KBM-7 (cell line): ENCODE measurements at regions not wholly inside any gene's neighbourhood (a gene's known extent, or its start where the extent isn't known, plus 50 kb on each side); places are given as distances from the start of the nearest gene placed in this dataset.
A peak's percentile ranks its signal among the peaks of the same experiment; 100 is the strongest.
"Not testable (repeated sequence)": the region's sequence is repeated elsewhere in the genome, so short reads cannot be mapped to it uniquely, and the experiment has no call there.

Experiments
- DNase-seq: peaks from one replicate; pipeline ENCODE4 v3.0.0-alpha.2; 2015
- in situ Hi-C: fragments of 300-500 bp; cut with MboI; formaldehyde crosslinking; loops from 2 replicates; pipeline ENCODE4 v1.14.3; 2020; ENCODE audit warnings: low sequenced_read_pairs, low pct_unique_long_range_greater_than_20kb, mixed read lengths

DNA sequence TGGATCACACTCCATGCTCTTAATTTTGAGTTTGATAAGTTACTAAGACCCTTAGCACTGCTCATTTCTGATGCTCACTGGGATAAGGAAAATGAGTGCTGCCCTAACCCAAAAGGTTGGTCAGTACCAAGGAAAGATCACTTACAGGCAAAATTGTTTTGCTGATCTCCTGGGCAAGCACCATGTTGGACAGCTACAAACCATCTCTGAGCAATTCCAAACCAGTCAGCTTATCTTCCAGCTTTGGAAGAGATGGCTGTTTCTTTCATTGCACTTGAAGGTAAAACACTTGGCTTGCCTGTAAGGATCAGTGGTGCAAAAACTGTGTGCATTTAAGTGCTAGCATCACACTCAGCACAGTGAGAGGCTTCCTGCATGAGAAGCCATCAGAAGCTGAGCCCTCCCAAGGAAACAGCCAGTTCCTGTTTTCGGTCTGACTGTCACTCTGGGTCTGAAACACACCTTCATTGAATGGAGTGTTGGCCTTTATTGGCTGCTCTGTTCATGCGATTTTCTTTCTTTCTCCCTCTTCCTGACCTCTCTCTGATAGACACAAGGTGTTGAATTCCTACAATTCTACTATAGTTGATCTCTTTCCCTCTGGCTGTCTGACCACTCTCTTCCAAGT lies 126.4 kb upstream of the GHITM start:
- DNase-seq, result no peak
- in situ Hi-C loops, result no loop called here

DNA sequence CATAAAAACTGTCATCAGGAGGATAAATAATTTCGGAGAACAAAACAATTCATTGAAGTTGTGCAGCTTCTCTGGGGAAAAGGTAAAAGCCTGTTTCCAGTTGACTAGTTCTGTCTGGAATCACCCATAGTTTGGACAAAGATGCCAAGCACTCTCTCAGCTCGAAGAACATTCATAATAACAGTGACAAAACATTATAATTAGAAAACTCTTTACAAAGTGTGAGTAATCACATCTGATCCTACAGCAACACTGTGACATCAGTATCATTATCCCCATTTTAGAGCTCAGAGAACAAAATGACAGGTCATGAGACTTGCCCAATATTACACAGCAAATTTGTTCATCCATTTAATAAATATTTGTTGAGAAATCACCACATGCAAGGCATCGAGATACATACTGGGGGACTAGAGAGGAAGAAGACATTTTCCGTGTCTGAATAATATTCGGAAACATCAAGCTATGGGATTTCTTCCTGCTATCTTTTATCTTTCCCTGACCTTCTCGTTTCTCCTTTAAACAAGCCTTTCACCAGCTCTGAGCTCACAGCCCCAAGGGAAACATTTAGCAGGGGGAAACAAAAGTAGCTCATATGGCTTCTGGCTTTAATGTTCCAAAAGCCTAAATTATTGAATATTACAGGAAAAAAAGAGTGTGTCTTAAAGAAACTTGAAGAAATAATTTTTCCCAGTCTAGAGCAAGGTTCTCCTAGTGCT lies 123.3 kb upstream of the GHITM start:
- in situ Hi-C loops, result no loop called here

DNA sequence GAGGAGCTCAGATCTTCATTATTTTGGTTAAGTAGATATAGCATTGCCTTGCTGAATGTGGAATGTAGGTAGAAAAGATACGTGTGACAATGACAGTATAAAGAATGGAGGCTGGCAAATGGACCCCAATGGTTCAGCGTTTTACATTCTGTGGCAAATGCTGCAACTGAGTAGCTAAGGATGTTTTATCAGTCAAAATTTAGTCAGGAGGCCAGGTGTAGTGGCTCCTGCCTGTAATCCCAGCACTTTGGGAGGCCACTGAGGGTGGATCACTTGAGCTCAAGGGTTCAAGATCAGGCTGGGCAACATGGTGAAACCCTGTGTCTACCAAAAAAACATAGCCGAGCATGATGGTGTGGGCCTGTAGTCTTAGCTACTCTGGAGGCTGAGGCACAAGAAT lies 120.5 kb upstream of the GHITM start:
- DNase-seq, result no peak
- in situ Hi-C loops, result no loop called here

More for the DNA sequence above, 123.3 kb upstream of the GHITM start:
- no peak for DNase-seq

DNA sequence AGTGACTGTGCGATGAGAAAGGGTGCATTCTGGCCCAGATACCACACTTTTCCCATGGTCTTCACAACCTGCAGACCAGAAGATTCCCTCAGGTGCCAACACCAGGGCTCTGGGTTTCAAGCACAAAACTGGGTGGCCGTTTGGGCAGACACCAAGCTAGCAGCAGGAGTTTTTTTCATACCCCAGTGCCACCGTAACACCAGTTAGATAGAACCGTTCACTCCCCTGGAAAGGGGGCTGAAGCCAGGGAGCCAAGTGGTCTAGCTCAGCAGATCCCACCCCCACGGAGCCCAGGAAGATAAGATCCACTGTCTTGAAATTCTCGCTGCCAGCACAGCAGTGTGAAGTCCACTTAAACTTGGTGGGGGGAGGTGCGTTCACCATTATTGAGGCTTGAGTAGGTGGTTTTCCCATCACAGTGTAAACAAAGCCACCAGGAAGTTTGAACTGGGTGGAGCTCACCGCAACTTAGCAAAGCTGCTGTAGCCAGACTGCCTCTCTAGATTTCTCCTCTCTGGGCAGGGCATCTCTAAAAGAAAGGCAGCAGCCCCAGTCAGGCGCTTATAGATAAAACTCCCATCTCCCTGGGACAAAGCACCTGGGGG lies 119.4 kb upstream of the GHITM start:
- DNase-seq, in situ Hi-C loops: not testable (repeated sequence)

DNA sequence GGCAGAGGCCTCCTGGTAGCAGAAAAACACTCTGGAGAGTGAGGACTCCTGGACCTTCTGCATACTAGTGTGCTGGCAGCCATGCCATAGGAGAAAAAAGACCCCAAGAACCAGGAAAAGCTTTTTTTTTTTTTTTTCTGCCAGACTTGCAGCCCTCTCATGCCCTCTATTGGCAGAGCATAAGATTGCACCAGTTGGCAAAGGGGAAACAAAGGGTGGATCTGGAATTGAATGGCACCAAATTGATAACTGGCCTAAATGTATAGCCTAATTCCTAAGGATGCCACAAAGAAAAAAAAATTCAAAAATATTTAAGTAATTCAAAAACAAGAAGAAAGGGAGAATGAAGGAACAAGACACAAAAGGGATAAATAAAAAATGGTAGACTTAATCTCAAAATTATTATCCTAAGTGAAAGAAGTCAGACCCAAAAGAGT lies 112.5 kb upstream of the GHITM start:
- peak; percentile 44 for DNase-seq
- in situ Hi-C loops, result no loop called here

DNA sequence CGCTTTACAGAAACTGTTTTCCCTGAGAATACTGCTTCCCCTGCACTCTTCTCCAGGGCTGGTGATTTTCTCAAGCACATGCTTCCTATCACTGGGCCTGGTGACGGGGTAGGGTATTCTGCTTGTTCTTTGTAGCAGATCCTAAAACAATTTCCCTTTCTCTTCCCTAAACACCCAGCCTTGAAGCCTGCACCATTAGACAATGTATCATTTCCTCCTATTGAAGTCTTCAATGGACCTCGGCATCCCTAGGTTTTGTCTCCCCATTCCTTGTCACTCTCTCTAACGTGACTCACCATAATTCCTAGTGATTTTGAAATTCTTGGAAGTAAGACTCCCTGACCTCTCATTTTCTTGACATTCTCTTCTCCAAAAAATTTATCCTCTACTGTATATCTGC lies 109.5 kb upstream of the GHITM start:
- no peak for DNase-seq
- in situ Hi-C loops, result no loop called here

DNA sequence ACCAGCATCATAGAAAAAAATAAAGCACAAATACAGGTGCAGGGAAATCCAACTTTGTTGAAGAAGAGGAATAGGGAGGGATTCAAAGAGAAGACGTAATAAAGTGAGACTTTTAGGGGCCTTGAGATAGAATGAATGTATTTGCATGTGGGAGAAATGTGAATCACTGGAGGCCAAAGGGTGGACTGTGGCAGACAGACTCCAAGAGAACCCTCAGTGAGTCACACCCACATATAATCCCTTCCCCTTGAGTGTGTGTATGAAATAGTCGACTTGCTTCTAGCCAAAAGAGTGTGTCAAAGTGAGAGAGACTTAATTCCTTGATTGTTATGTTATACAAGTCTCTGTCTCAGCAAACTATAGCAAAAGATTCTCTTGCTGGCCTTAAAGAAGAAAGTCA lies 101.3 kb upstream of the GHITM start:
- DNase-seq, result no peak
- in situ Hi-C loops, result no loop called here

DNA sequence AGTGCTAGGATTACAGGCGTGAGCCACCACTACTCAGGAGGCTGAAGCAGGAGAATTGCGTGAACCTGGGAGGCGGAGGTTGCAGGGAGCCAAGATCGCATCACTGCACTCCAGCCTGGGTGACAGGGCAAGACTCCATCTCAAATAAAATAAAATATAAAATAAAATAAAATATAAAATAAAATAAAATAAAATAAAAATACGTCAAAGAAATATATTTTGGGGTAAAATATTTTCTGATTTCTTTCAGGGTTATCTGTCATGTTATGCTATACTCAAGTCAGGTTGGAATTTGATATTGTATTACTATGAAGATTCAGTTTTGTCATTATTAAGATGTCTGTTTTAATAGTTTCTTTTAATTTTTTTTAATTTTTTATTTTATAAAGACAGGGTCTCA lies 99.4 kb upstream of the GHITM start:
- in situ Hi-C loops, result no loop called here
- no peak for DNase-seq

DNA sequence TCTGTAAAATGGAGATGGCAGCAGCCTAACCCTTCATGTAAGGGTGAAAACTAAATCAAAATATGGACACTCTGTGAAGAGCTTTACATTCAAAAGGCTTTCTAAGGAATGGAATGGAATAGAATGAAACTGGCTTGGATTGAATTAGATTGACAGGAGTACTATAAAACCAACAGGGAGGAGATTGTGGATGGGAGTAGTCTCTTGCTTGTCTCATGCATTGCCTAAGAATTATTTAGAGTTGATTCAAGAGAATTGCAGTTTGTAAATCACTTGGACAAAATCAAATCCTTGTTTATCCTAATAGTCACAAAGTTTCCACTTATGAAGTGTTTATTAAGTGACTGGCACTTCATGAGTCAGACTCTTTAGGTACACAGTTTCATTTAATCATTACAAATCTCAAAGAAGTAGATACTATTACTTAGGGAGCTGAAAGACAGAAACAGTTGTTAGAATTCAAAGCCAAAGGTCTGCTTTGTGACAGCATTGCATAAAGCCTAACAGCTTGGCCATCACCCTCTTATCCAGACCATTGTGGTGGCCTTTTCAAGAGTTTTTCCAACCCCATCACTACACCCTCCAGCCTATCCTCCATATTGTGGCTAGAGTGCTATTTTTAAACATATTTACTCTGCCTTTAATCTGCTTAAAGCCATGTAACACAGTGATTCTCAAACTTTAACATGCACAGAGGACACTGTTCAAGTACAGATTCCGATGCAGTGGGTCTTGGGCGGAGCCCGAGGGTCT lies 91.9 kb upstream of the GHITM start:
- DNase-seq, result no peak
- in situ Hi-C loops, result no loop called here

DNA sequence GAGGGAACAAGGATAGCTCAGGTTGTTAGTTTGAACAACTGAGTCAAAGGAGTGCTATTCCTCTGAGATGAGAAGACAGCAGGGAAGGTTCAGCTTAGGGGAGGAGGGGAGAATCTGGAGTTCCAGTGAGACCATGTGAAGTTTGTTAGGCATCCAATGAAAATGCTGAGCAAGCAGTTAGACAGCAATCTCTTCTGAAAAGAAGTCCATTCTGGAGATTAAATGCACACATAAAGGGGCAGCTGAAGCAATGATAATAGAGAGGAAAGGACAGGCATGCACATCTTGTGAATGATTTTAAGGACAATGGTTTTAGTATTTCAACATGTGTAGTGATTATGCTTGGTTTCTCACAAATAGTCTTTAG lies 89.7 kb upstream of the GHITM start:
- in situ Hi-C loops, result no loop called here
- no peak for DNase-seq

DNA sequence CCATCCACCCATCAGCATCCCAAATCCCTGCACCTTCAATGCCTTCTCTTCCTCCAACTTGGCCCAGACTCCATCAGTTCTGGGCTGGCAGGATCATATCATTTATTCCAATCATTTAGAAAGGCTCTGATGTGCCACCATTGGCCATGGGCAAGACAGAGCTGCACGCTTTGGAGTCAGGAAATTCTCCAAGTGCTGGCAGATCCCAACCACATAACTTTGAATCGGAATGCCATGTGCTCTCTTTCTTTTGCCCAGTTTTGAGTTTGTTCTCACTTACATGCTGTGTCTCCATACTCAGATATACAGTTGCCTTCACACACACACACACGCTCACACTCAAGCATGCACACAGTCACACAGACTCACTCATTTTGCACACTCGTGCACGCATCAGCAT lies 85.7 kb upstream of the GHITM start:
- in situ Hi-C loops, result no loop called here
- no peak for DNase-seq

DNA sequence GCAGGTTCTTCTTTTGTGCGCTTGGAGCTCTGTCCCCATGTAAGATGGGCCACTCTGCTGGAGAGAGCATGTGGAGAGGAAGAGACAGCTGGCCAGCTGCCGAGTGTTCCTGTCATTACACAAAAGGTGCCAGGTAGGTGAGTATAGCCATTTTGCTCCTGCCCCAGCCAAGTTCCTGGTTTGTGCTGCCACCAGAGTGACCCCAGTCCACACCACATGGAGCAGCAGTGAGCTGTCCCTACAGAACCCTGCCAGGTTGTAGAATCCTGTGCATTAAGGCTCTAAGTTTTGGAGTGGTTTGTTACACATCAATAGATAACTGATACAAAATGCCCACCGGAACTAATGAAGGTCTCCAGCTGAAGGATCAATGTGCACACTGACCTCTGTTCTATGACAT lies 84.6 kb upstream of the GHITM start:
- in situ Hi-C loops, result no loop called here
- DNase-seq, result no peak

DNA sequence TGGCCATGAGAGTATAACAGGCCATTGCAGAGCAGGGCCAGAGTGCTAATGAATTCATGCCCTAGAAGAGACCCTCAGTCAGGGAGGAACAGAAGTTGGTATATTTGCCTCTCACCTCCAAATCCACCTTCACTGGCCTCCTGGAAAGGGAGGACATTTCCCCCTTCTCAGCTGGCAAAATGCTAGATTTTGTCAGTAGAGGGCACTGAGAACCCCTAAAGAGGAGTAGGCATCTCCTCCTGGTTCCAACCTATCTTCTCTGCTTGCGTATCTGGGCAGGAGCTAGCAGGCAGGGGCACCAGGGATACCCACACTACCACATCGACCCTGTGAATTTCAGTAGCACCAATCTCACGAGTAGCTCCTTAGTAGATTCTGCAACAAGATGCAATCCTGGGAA lies 79.8 kb upstream of the GHITM start:
- no peak for DNase-seq
- in situ Hi-C loops, result no loop called here

DNA sequence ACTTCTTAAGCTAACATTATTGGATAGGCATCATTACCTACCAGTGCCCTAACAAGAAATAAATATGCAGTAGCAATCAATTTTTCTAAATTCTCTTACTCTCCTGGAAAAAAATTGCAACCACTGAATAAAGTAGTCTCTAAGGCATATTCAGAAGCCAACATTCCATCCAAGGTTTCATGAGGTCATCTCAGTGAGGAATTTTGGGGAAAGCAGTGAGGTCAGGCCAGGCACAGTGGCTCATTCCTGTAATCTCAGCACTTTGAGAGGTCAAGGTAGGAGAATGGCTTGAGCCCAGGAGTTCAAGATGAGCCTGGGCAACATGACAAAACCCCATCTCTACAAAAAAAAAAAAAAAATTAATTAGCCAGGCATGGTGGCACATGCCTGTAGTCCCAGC lies 75.9 kb upstream of the GHITM start:
- no peak for DNase-seq
- in situ Hi-C loops, result no loop called here

DNA sequence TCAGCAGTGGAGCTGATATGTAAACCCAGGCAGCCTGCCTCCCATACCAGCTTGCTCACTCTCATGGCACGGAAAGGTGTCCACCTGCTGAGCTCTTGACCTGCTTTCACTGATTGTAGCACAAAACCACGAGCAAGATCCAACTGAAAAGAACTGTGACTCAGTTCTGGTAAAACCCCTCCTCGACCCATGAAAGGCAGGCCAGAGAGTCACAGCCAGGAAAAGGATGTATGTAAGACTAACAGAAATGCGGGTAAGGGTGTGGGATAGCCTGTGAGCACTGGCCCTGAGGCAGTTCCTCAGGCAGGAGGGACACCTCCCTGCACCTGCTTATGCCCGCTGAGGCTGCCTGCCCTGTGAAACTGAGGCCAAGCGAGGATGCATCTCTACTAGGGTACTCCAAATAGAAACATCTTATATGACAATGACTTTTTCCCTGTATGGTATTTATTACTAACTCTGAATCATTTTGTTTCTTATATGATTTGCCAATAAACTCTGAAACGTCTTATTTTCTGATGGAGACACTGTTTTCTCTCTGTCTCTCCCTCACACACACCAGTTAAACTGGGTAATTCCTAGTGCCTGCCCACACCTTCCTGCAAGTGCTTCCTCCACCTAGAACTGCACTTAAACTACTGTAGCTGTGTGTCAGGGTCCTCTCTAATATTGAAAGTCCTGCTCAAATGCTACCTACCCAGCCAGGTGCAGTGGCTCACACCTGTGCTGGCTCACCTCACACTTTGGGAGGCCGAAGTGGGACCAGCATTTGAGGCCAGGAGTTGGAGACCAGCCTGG lies 73.3 kb upstream of the GHITM start:
- in situ Hi-C loops, result no loop called here
- DNase-seq, result no peak

DNA sequence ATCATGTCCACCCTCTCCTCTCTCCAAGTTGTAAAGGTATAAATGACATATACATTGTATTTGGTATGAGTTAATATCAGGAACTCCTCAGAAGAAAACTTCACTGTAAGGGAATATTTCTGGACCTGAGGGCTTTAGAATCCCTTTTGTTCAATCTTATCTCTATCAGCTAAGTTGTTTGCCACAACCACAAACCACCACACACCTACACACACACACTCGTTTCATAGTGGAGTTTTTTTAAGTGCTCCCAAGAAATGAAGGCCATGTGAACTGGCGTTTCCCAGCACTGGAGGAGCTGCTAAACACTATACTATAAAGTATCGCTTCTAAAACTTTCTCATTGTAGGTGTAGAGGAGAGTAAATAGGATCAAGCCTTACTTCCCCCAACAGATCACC lies 64.8 kb upstream of the GHITM start:
- in situ Hi-C loops, result no loop called here

DNA sequence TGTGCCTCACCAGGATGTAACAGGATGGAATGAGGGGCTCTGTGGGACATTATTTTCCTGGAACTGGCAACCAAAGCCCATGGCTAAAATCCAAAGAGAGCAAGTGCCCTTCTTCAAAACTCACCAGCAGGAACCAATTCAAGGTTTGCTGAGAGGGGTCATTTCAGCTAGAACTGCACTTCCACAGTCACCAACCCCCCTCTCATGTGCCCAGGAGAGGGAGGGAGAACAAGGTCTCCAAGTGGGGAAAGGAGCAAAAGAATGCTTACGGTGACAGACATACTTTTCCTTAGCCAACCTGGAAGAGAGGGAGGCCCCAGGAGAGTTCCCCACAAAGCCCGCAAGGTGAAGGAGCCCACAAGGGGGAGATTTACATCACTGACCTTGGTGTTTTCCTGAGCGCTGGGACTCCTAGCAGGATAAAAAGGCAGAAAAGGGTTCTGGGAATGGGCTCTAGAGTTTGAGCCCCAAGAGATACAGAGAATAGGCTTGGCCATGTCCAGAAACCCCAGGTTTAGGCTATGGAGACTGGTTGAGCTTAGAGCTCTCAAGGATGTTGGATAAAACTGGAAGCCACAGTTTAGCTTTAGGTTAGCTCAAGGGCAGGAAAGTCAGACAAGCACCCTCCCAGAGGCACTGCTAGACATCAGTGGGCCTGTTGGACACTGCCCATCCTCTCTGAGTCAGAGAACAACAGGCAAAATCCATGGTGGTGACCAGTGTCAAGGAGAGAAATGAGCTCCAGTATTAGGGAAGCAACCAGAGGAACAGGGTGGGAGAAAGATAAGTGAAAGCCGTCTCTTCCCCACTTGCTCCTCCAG lies 63.9 kb upstream of the GHITM start:
- in situ Hi-C loops, result no loop called here
- DNase-seq, result no peak

More for the DNA sequence above, 64.8 kb upstream of the GHITM start:
- DNase-seq, result no peak

DNA sequence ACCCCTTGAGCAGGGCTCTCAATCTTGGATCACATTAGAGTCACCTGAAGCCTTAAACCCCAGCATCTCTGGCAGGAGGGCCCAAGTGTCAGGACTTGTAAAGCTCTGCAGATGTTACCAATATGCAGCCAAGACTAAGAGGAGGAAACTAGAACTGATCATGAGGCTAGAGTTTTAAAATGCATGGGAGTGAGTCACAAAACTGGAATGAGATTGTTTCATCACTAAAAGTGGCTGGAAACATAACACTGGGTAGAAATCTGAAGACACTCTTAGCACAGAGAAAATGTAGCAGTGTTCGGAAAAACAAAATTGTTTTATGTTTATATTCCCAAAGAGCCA lies 63.3 kb upstream of the GHITM start:
- DNase-seq, result no peak
- in situ Hi-C loops, result no loop called here
